ENCODE measurements at regions not wholly inside any gene's neighbourhood (a gene's known extent, or its start where the extent isn't known, plus 50 kb on each side); places are given as distances from the start of the nearest gene placed in this dataset.

- no peaks in the 10 kb centered on the region for H3K4me1 Mint-ChIP-seq
- peaks cover 9% of the 10 kb centered on the region for H3K9me3 Mint-ChIP-seq
- ATAC-seq (replicated peaks): no peak
- H3K27me3 Mint-ChIP-seq: no peaks in the 10 kb centered on the region
- no peak overlapping the region for H3K4me3 Mint-ChIP-seq
- H3K27ac Mint-ChIP-seq: no peak overlapping the region
- no peaks in the 10 kb centered on the region for H3K36me3 Mint-ChIP-seq (ENCODE audit: low read depth)
Observed at GRCh38 chr2:17331636-17332035, 186.6 kb downstream of the RAD51AP2 start.

GRCh38 chr2:17328161-17328560 is 190.1 kb downstream of the RAD51AP2 start:
- no peaks in the 10 kb centered on the region for H3K36me3 Mint-ChIP-seq (ENCODE audit: low read depth)
- no peaks in the 10 kb centered on the region for H3K4me1 Mint-ChIP-seq
- H3K27me3 Mint-ChIP-seq: no peaks in the 10 kb centered on the region
- H3K27ac Mint-ChIP-seq: no peak overlapping the region
- ATAC-seq (replicated peaks): no peak
- no peak overlapping the region for H3K4me3 Mint-ChIP-seq
- H3K9me3 Mint-ChIP-seq: peaks cover 9% of the 10 kb centered on the region

DNA sequence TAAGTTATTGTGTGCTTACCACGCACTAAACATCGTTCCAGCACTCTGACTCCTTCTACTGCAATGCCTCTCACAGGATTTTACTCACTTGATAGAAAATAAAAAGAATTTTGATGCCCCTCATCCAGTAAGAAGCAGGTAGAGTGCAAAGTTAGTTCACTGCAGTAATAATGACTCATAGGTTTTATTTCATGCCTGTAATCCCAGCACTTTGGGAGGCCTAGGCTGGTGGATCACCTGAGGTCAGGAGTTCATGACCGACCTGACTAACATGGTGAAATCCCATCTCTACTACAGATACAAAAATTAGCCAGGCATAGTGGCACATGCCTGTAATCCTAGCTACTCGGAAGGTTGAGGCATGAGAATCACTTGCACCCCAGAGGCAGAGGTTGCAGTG is 190.6 kb downstream of the RAD51AP2 start:
- H3K27ac Mint-ChIP-seq: no peak overlapping the region
- no peaks in the 10 kb centered on the region for H3K36me3 Mint-ChIP-seq (ENCODE audit: low read depth)
- H3K9me3 Mint-ChIP-seq: peaks cover 9% of the 10 kb centered on the region
- no peak for ATAC-seq (replicated peaks)
- no peaks in the 10 kb centered on the region for H3K27me3 Mint-ChIP-seq
- H3K4me1 Mint-ChIP-seq: no peaks in the 10 kb centered on the region
- H3K4me3 Mint-ChIP-seq: no peak overlapping the region

DNA sequence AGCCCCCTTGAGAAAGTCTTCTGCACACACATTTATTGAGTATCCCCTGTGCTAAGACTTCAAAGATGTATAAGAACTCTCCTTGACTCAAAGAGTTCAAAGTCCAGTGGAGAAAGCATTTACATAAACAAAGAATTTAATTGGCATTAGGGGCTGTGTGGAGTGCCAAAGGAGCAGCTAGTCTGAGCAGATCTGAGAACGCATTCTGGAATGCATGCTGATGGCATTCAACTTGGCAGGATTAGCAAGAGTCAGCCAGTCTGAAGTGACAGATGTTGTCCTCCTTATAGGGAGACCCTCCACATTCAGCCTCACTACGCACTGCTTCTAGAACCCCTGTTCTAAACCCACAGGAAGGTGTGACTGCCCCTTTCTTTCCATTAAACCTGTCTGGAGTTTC is 191.5 kb downstream of the RAD51AP2 start:
- H3K36me3 Mint-ChIP-seq (ENCODE audit: low read depth): no peaks in the 10 kb centered on the region
- no peak overlapping the region for H3K4me3 Mint-ChIP-seq
- ATAC-seq (replicated peaks): no peak
- H3K9me3 Mint-ChIP-seq: peaks cover 9% of the 10 kb centered on the region
- no peaks in the 10 kb centered on the region for H3K4me1 Mint-ChIP-seq
- no peak overlapping the region for H3K27ac Mint-ChIP-seq
- no peaks in the 10 kb centered on the region for H3K27me3 Mint-ChIP-seq

- Mint-ChIP-seq H3K27me3 (no peaks in the 10 kb centered on the region), H3K27ac (no peak overlapping the region), H3K4me3 (no peak overlapping the region), H3K9me3 (peaks cover 9% of the 10 kb centered on the region), H3K36me3 (ENCODE audit: low read depth) (no peaks in the 10 kb centered on the region), H3K4me1 (no peaks in the 10 kb centered on the region)
- no peak for ATAC-seq (replicated peaks)
Observed at GRCh38 chr2:17323697-17324096, 194.5 kb downstream of the RAD51AP2 start.

DNA sequence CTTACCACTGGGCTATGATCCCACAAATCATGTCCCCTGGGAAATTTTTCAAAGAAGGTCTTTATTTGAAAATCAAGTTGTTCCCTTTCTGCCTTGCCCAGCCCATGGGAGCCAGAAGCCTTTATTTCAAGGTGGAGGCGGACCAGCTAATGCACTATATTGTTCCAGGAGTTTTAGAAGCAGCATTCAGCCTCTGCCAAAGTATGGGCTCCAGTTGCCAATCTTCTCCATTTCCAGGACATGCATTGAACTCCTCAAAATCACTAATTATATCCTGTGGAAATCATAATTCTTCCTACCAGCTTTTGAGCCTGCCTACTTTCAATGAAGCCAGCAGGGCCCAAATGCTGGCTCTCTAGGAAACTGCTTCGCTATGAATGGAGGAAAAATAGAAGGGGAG is 195.8 kb downstream of the RAD51AP2 start:
- H3K4me3 Mint-ChIP-seq: no peak overlapping the region
- no peak for ATAC-seq (replicated peaks)
- no peaks in the 10 kb centered on the region for H3K27me3 Mint-ChIP-seq
- no peaks in the 10 kb centered on the region for H3K4me1 Mint-ChIP-seq
- no peaks in the 10 kb centered on the region for H3K36me3 Mint-ChIP-seq (ENCODE audit: low read depth)
- H3K9me3 Mint-ChIP-seq: peaks cover 7% of the 10 kb centered on the region
- H3K27ac Mint-ChIP-seq: no peak overlapping the region

DNA sequence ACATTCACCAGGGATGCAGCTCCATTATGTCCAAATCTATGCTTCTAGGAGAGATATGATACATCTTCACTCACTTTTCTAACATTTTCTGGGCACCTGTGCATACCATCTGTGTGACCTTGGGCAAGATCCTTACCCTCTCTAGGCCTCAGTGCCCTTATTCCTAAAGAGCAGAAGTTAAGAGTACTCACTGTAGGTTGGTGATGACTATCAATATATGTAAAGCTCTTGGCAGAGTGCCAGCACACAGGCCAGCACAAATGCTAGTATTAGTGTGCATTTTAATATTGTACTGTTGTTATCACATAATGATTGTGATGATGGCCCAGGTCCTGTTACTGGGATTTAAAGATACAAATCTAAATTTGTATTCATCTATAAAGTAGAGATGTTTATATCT is 199.2 kb downstream of the RAD51AP2 start:
- Mint-ChIP-seq H3K4me1 (no peaks in the 10 kb centered on the region), H3K36me3 (ENCODE audit: low read depth) (no peaks in the 10 kb centered on the region), H3K27ac (no peak overlapping the region), H3K9me3 (peaks cover 3% of the 10 kb centered on the region), H3K27me3 (no peaks in the 10 kb centered on the region), H3K4me3 (no peak overlapping the region)
- ATAC-seq (replicated peaks): no peak

DNA sequence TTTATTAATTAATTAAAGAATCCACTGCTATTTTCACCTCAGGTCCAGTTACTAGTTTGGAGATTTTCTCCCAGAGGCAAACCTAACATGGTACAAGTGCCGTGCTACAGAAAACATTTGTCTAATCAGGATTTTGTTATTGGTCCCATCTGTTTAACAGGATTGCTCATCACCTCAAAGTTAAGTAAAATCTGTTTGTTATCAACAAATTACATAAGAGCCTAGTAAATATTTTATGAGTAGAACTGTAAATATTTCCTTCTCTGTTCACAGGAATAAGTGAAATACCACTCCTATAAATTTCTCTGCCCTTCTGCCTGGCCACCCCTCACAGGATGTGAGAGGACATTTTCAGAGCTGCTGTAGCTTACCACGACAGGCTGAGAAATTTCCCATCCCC is 200.2 kb downstream of the RAD51AP2 start:
- H3K27ac Mint-ChIP-seq: no peak overlapping the region
- ATAC-seq (replicated peaks): no peak
- no peaks in the 10 kb centered on the region for H3K27me3 Mint-ChIP-seq
- no peak overlapping the region for H3K4me3 Mint-ChIP-seq
- H3K36me3 Mint-ChIP-seq (ENCODE audit: low read depth): no peaks in the 10 kb centered on the region
- H3K4me1 Mint-ChIP-seq: no peaks in the 10 kb centered on the region
- H3K9me3 Mint-ChIP-seq: no peaks in the 10 kb centered on the region

- Mint-ChIP-seq H3K27me3 (no peaks in the 10 kb centered on the region), H3K27ac (no peak overlapping the region), H3K36me3 (ENCODE audit: low read depth) (no peaks in the 10 kb centered on the region), H3K4me3 (no peak overlapping the region), H3K9me3 (no peaks in the 10 kb centered on the region), H3K4me1 (no peaks in the 10 kb centered on the region)
- ATAC-seq (replicated peaks): no peak
Observed at GRCh38 chr2:17317439-17317976, 200.7 kb downstream of the RAD51AP2 start.

GRCh38 chr2:17313261-17313660 is 205.0 kb downstream of the RAD51AP2 start:
- no peaks in the 10 kb centered on the region for H3K4me1 Mint-ChIP-seq
- peaks cover 3% of the 10 kb centered on the region for H3K27me3 Mint-ChIP-seq
- no peaks in the 10 kb centered on the region for H3K36me3 Mint-ChIP-seq (ENCODE audit: low read depth)
- no peak overlapping the region for H3K27ac Mint-ChIP-seq
- no peak overlapping the region for H3K4me3 Mint-ChIP-seq
- H3K9me3 Mint-ChIP-seq: peaks cover 3% of the 10 kb centered on the region
- no peak for ATAC-seq (replicated peaks)

- peak; percentile 35 for ATAC-seq (replicated peaks)
- Mint-ChIP-seq H3K4me3 (no peak overlapping the region), H3K9me3 (peaks cover 4% of the 10 kb centered on the region), H3K4me1 (no peaks in the 10 kb centered on the region), H3K27ac (no peak overlapping the region), H3K27me3 (peaks cover 4% of the 10 kb centered on the region), H3K36me3 (ENCODE audit: low read depth) (no peaks in the 10 kb centered on the region)
Observed at GRCh38 chr2:17311771-17312511, 206.3 kb downstream of the RAD51AP2 start.

DNA sequence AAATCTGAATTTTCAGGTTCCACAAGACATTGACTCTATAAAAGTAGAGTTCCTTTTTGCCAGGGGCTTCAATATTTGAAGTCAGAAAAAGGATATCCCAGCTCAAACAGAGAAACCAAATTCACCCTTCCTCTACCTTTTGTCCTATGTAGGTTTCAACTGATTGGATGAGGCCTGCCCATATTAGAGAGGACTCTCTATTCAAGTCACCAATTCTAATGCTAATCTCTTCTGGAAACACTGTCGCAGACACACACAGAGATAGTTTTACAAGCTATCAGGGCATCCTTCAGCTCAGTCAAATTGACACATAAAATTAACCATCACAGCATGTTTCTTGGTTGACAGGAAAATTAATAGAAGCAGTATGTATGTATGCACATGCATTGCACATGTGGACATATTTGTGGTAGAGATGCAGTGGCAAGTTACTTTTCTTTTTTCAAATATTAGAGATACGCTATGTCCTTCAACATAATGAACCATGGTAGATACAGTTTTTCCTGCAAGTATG is 207.1 kb downstream of the RAD51AP2 start:
- H3K4me1 Mint-ChIP-seq: no peaks in the 10 kb centered on the region
- peaks cover 4% of the 10 kb centered on the region for H3K9me3 Mint-ChIP-seq
- ATAC-seq (replicated peaks): no peak
- H3K27me3 Mint-ChIP-seq: peaks cover 4% of the 10 kb centered on the region
- no peak overlapping the region for H3K27ac Mint-ChIP-seq
- H3K4me3 Mint-ChIP-seq: no peak overlapping the region
- H3K36me3 Mint-ChIP-seq (ENCODE audit: low read depth): no peaks in the 10 kb centered on the region

DNA sequence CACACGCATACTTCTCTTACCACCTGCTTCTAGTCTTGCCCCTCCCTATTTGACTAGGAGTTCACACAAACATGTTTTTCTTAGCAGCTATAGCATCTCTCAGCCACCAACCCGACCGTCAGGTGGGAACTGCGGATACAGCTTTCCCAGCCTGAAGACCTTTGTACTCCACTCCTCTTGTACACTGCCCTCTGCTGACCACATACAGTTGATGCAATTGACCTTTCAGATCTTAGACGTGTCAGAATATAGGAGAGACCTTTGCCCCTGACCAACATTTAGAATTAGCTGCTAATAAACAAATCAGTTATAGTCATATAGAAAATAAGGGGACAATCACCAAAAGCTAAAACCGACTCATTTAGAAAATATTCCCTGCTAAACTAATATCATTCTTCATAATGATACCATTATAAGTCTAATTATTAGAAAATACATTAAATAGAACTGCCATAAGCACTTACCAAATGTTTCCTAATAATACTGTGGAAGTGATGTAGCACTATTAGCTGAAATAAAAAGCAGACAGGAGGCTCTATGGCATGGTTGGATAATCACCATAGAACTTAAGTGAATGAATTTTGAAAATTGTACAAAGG is 208.4 kb downstream of the RAD51AP2 start:
- Mint-ChIP-seq H3K4me3 (no peak overlapping the region), H3K9me3 (peaks cover 4% of the 10 kb centered on the region), H3K27me3 (peaks cover 4% of the 10 kb centered on the region), H3K27ac (no peak overlapping the region), H3K36me3 (ENCODE audit: low read depth) (no peaks in the 10 kb centered on the region), H3K4me1 (no peaks in the 10 kb centered on the region)
- no peak for ATAC-seq (replicated peaks)

GRCh38 chr2:17309181-17309580 is 209.1 kb downstream of the RAD51AP2 start:
- no peak for ATAC-seq (replicated peaks)
- Mint-ChIP-seq H3K27ac (no peak overlapping the region), H3K27me3 (peaks cover 4% of the 10 kb centered on the region), H3K4me3 (no peak overlapping the region), H3K9me3 (peaks cover 4% of the 10 kb centered on the region), H3K4me1 (no peaks in the 10 kb centered on the region), H3K36me3 (ENCODE audit: low read depth) (no peaks in the 10 kb centered on the region)

GRCh38 chr2:17306706-17307105 is 211.5 kb downstream of the RAD51AP2 start:
- no peak for ATAC-seq (replicated peaks)
- H3K27ac Mint-ChIP-seq: no peak overlapping the region
- peaks cover 4% of the 10 kb centered on the region for H3K27me3 Mint-ChIP-seq

More at GRCh38 chr2:17306706-17307105, 211.5 kb downstream of the RAD51AP2 start:
- Mint-ChIP-seq H3K4me1 (no peaks in the 10 kb centered on the region), H3K36me3 (ENCODE audit: low read depth) (no peaks in the 10 kb centered on the region), H3K9me3 (peaks cover 8% of the 10 kb centered on the region), H3K4me3 (no peak overlapping the region)
